ENCODE measurements at regions not wholly inside any gene's neighbourhood (a gene's known extent, or its start where the extent isn't known, plus 50 kb on each side); places are given as distances from the start of the nearest gene placed in this dataset.

DNA sequence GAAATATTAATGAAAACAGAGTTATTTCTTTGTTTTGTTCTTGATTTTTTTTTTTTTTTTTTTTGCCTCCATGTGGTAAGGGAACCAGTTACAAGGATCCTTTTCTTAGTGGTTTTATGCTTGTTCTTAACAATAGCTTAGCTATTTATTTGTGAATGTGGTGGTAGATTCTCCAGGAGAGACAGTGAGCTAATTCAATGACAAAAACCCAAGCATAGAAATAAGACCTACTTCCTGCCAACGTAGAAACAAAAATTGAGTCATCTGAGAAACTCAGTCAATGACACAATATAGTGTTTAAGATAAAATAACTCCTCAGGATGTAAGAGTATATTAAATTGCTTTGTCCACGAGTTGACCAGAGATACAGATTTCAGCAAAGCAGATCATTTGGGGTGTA lies 863.8 kb upstream of the PABPC4L start:
- ChIA-PET CTCF (interaction anchor here (1.2 kb wide), 1 partner anchor 66 kb away, joined by 3 read pairs; no protein-coding TSS in a partner anchor), POLR2A (no interaction called here)
- TF ChIP-seq, protein P1, sequence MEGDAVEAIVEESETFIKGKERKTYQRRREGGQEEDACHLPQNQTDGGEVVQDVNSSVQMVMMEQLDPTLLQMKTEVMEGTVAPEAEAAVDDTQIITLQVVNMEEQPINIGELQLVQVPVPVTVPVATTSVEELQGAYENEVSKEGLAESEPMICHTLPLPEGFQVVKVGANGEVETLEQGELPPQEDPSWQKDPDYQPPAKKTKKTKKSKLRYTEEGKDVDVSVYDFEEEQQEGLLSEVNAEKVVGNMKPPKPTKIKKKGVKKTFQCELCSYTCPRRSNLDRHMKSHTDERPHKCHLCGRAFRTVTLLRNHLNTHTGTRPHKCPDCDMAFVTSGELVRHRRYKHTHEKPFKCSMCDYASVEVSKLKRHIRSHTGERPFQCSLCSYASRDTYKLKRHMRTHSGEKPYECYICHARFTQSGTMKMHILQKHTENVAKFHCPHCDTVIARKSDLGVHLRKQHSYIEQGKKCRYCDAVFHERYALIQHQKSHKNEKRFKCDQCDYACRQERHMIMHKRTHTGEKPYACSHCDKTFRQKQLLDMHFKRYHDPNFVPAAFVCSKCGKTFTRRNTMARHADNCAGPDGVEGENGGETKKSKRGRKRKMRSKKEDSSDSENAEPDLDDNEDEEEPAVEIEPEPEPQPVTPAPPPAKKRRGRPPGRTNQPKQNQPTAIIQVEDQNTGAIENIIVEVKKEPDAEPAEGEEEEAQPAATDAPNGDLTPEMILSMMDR (IDR thresholded peaks at IDR 0.05; ENCODE audit: control extremely low read depth, extremely low read depth, low read depth, missing control alignments), result no peak
- no peak for DNase-seq (ENCODE audit: extremely low spot score)

DNA sequence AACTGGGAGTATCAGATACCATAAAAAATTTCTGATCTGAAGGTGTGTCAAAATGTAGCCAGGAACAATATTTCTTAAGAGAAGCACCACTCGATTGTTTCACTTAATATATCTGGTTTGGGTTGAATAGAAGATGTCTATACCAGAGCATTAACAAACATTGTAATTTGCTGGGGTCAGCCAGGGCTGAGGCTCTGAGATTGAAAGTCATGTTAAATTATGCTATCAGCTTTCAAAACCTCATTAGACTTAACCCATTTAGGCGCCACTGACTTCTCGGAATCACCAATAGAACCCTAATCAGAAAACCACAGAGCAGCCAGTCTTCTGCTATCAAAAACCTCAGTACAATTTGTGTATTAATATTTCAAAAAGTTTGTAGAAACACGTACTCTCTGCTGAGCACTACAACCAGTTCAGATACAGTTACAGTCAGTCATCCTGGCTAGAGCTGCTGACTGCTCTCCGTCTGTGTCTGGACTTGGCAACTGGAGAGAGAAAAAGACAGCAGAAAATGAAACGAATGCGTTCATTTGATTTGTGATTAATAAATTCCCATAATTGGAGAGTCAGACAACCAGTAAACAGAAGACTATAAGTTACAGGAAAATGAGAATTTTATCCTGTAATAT lies 848.6 kb upstream of the PABPC4L start:
- POLR2A ChIA-PET, result no interaction called here
- CTCF ChIA-PET, result no interaction called here
- no peak for DNase-seq (ENCODE audit: extremely low spot score)
- TF ChIP-seq, protein P1 (IDR thresholded peaks at IDR 0.05; ENCODE audit: control extremely low read depth, extremely low read depth, low read depth, missing control alignments), result no peak

DNA sequence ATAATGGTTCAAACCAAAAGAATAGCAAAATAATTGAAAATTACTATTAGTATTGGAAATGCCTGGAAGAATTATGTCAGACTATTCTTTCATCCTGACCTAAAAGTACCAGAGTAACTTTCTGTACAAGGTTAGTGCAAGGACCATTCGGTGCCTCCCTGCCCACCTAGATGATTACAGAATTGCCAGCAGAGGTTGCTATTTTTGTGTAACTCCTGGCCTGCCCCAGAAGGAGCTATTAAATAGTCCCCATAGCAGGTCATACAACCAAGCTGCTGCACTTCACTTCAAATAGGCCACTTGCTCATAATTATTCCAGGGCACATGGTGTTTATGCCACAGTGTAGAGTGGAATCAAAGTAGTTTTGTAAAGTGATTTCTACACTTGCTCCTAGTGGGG lies 831.1 kb upstream of the PABPC4L start:
- no peak for DNase-seq (ENCODE audit: extremely low spot score)
- POLR2A ChIA-PET, result no interaction called here
- CTCF ChIA-PET, result no interaction called here
- TF ChIP-seq, protein P1 (IDR thresholded peaks at IDR 0.05; ENCODE audit: control extremely low read depth, extremely low read depth, low read depth, missing control alignments), result no peak

DNA sequence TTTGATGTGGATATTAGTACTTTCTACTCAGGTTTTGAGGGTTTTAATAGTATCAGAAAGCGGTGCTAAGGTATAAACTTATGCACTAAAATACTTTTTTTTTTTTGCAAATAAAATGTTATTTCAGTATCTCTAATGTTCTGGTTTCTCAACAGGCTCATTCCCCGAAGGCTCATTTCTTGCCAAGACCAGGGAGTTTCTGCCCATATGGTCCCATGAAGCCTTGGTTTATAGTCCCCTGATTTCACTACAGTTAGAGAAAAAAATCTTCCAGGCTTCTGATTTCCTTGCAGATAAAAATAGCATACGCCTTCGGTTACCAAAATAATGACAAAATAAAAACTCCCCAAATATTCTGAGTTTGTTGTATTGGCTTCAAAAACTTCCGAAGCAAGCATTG lies 814.2 kb upstream of the PABPC4L start:
- POLR2A ChIA-PET, result no interaction called here
- CTCF ChIA-PET, result no interaction called here
- no peak for DNase-seq (ENCODE audit: extremely low spot score)
- TF ChIP-seq, protein P1 (IDR thresholded peaks at IDR 0.05; ENCODE audit: control extremely low read depth, extremely low read depth, low read depth, missing control alignments), result no peak

DNA sequence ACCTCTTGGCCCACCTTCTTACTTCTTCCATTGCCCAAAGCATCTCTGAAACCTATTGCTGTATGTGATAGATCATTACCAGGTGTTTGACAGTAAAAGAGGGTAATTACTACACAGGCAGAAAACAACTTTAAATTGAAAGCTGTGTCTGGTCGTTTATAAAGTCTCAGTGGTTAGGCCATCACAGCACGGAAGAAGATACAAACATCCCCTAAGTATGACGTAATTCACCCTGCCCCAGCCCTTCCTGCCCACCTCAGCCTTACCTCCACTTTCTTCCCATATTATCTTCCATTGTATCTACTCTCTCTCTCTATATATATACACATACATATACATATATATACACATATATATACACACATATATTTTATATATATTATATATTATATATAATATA lies 805.8 kb upstream of the PABPC4L start:
- ChIA-PET POLR2A (no interaction called here), CTCF (no interaction called here)
- no peak for DNase-seq (ENCODE audit: extremely low spot score)
- TF ChIP-seq, protein P1 (IDR thresholded peaks at IDR 0.05; ENCODE audit: control extremely low read depth, extremely low read depth, low read depth, missing control alignments), result no peak

DNA sequence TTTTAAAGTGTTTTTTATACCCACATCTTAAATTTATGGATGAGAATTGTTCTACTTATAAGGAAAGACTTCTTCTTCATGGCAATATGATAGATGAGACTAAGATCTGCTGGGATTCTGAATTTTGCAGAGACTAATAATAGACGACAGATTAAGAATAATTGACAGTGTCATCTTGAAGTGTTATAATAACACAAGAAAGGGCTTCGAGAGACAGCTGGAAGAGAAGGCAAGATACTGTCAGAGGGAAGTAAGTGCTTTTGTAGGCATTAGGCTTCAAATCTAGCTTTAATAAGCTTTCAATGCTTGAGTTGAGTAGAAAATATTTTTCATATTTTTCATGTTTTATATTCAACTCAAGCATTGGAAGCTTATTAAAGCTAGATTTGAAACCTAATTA lies 797.6 kb upstream of the PABPC4L start:
- POLR2A ChIA-PET, result no interaction called here
- TF ChIP-seq, protein P1 (IDR thresholded peaks at IDR 0.05; ENCODE audit: control extremely low read depth, extremely low read depth, low read depth, missing control alignments), result no peak
- DNase-seq (ENCODE audit: extremely low spot score), result no peak
- CTCF ChIA-PET, result interaction anchor here (1.0 to 1.8 kb wide), 3 partner anchors 12 to 67 kb away, joined by 3 to 5 read pairs (median 3); no protein-coding TSS in a partner anchor
